Upper lobe of left lung (tissue), 6 donors: ENCODE measurements at regions not wholly inside any gene's neighbourhood (a gene's known extent, or its start where the extent isn't known, plus 50 kb on each side); places are given as distances from the start of the nearest gene placed in this dataset.
A peak's percentile ranks its signal among the peaks of the same experiment; 100 is the strongest.

ENCODE experiments used
- ATAC-seq, 2 donors: fragments of 200-7000 bp; cut with Tn5 transposase; one replicate each; pipeline ENCODE4 v1.9.1; 2022; ENCODE audit warnings: mild to moderate bottlenecking in 2 of 2, moderate library complexity in 2 of 2; ENCODE audit not compliant: low FRiP score in 2 of 2
- DNase-seq, 2 donors: peaks; one replicate each; pipeline ENCODE4 v3.0.0-alpha.2; 2019 to 2020
- H3K27ac ChIP-seq, 4 donors: fragments of 200-600 bp; sonication (generic); one replicate each; pipeline ENCODE4 v1.5.1; 2016 to 2019
- H3K27me3 ChIP-seq, 4 donors: fragments of 200-600 bp; sonication (generic); one replicate each; pipeline ENCODE4 v1.5.1; 2017 to 2019
- H3K36me3 ChIP-seq, 4 donors: fragments of 200-600 bp; sonication (generic); one replicate each; pipeline ENCODE4 v1.5.1; 2016 to 2019
- H3K4me1 ChIP-seq, 4 donors: fragments of 200-600 bp; sonication (generic); one replicate each; pipeline ENCODE4 v1.5.1; 2018 to 2019
- H3K4me3 ChIP-seq, 4 donors: fragments of 200-600 bp; sonication (generic); one replicate each; pipeline ENCODE4 v1.5.1; 2017 to 2019; ENCODE audit warnings: mild to moderate bottlenecking in 2 of 4, moderate library complexity in 1 of 4
- H3K9me3 ChIP-seq, 4 donors: fragments of 200-600 bp; sonication (generic); one replicate each; pipeline ENCODE4 v1.5.1; 2018 to 2019
- CTCF ChIP-seq, 6 experiments: fragments of 450-650 bp in 4 of 6; fragments of 200-600 bp in 2 of 6; sonication (generic) in 2 of 6; IDR thresholded peaks; one replicate each; pipeline ENCODE4 v1.5.1; 2016 to 2019; ENCODE audit warnings: antibody characterized with exemption in 6 of 6
- EP300 ChIP-seq, 4 donors: sonication (generic); formaldehyde crosslinking; IDR thresholded peaks; one replicate each; pipeline ENCODE4 v1.5.1; 2017; ENCODE audit warnings: antibody characterized with exemption in 4 of 4, control low read depth in 2 of 4
- POLR2A ChIP-seq, 4 donors: fragments of 450-650 bp; IDR thresholded peaks; one replicate each; pipeline ENCODE4 v1.5.1; 2016 to 2017; ENCODE audit warnings: antibody characterized with exemption in 4 of 4, mild to moderate bottlenecking in 2 of 4
- POLR2AphosphoS5 ChIP-seq, 2 donors: sonication (generic); formaldehyde crosslinking; IDR thresholded peaks; one replicate each; pipeline ENCODE4 v1.5.1; 2017; ENCODE audit warnings: antibody characterized with exemption in 2 of 2
- WGBS, 2 donors: methylation state at CpG; one replicate each; pipeline ENCODE4 v1.1.5; 2017 to 2018; 5-methylcytosine and 5-hydroxymethylcytosine counted together
- donor health status: DM: no; HTN: no; CAD: no; lungs with moderate emphysema.
- donor health status: DM: no; HTN: yes; CAD: no; lungs with severe emphysema.

DNA sequence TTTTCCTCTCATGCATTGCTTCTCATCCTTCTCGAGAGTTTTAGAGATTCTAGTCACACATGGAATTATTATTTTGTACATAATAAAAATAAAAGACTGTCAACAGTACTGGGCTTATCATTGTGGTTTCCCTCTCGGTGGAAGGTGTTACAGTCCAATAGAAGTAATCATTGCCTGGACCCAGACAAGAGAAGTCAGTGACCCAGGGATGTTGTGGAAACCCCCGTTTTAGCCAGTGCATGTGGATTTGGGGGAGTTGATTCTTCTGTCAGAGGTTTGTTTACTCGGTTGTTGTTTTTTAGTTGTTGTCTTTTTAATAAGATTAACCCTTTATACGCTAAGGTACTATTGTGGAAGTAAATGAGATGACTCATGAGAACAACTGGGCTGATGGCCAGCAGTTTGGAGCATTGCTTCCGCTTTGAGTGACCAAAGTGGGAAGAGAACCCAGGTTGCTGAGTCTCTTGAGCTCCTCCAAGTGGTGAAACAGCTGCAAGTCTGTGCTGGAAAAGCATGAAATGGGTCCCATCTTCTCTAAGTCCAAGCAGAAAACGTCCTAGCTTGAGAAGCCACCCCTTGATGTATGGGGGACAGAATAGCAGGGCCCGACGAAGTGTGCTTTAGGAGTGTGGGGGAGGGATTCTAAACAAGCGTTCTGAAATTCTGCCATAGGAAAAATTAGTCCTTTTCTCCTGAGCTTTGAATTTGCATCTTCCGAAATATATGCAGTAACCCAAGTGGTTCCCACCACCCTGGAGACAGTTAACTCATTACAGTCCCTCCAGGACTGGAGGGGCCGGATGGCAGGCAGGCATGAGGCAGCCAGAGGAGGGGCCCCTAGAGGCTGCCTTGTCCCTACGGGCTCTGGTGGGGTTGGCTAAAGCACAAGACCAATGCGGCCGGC, 61.8 kb upstream of the GPR45 start:
- no peak overlapping the region for H3K27ac ChIP-seq
- H3K4me1 ChIP-seq = peaks cover 0 to 21% (median 8%) of the 10 kb centered on the region in 4 donors
- H3K27me3 ChIP-seq = no peaks in the 10 kb centered on the region
- H3K36me3 ChIP-seq = no peaks in the 10 kb centered on the region
- ATAC-seq (peak in 1 of 2 donors; percentile 40), DNase-seq (peak in 1 of 2 donors; percentile 59)
- no peak overlapping the region for H3K4me3 ChIP-seq
- TF ChIP-seq CTCF (IDR thresholded peaks at IDR 0.05) (peak in 4 of 6 experiments; percentile 18 to 27 (median 22)), POLR2A (IDR thresholded peaks at IDR 0.05) (no peak), POLR2AphosphoS5 (IDR thresholded peaks at IDR 0.05) (no peak), EP300 (IDR thresholded peaks at IDR 0.05) (no peak)
- no peaks in the 10 kb centered on the region for H3K9me3 ChIP-seq
- 61 to 62% methylated on average over 12 to 15 of the region's 15 CpGs for WGBS, 2 donors

- TF ChIP-seq POLR2AphosphoS5 (IDR thresholded peaks at IDR 0.05) (no peak), CTCF (IDR thresholded peaks at IDR 0.05) (no peak), POLR2A (IDR thresholded peaks at IDR 0.05) (no peak), EP300 (IDR thresholded peaks at IDR 0.05) (no peak)
- no peak overlapping the region for H3K27ac ChIP-seq
- WGBS, 2 donors = 71 to 82% methylated on average over 6 to 11 of the region's 11 CpGs
- H3K4me1 ChIP-seq = peaks cover 0 to 15% (median 5%) of the 10 kb centered on the region in 4 donors
- DNase-seq = peak in 1 of 2 donors; percentile 38
- H3K36me3 ChIP-seq = no peaks in the 10 kb centered on the region
- no peak overlapping the region for H3K4me3 ChIP-seq
- H3K9me3 ChIP-seq = no peaks in the 10 kb centered on the region
- ATAC-seq = no peak
- no peaks in the 10 kb centered on the region for H3K27me3 ChIP-seq
Measured at GRCh38 chr2:105180491-105180972, 61.0 kb upstream of the GPR45 start.

DNA sequence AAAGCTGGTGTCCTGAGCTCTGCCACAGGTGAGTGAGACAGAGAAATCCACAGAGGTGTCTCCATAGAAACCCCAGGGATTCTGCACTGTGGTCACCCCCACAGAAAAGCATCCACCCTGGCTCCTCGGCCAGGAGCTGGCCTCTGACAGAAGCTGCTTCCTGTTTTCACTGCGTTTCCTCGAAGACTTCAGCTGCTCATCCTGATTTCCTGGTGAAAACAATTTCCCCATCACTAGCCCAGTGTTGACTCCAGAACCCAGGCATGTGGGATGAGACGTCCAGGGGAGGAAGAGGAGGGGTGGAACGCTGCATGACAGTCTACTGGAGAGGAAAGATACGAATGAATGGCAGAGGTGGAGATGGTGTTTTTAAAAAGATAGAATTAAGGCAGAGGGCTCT, 60.3 kb upstream of the GPR45 start:
- Histone ChIP-seq H3K27me3 (no peaks in the 10 kb centered on the region), H3K4me1 (peaks cover 0 to 8% (median under 1%) of the 10 kb centered on the region in 4 donors), H3K27ac (no peak overlapping the region), H3K9me3 (no peaks in the 10 kb centered on the region), H3K36me3 (no peaks in the 10 kb centered on the region), H3K4me3 (no peak overlapping the region)
- TF ChIP-seq CTCF (IDR thresholded peaks at IDR 0.05) (no peak), POLR2AphosphoS5 (IDR thresholded peaks at IDR 0.05) (no peak), EP300 (IDR thresholded peaks at IDR 0.05) (no peak), POLR2A (IDR thresholded peaks at IDR 0.05) (no peak)
- 42 to 46% methylated on average over 4 to 6 of the region's 6 CpGs for WGBS, 2 donors
- ATAC-seq (no peak), DNase-seq (no peak)

DNA sequence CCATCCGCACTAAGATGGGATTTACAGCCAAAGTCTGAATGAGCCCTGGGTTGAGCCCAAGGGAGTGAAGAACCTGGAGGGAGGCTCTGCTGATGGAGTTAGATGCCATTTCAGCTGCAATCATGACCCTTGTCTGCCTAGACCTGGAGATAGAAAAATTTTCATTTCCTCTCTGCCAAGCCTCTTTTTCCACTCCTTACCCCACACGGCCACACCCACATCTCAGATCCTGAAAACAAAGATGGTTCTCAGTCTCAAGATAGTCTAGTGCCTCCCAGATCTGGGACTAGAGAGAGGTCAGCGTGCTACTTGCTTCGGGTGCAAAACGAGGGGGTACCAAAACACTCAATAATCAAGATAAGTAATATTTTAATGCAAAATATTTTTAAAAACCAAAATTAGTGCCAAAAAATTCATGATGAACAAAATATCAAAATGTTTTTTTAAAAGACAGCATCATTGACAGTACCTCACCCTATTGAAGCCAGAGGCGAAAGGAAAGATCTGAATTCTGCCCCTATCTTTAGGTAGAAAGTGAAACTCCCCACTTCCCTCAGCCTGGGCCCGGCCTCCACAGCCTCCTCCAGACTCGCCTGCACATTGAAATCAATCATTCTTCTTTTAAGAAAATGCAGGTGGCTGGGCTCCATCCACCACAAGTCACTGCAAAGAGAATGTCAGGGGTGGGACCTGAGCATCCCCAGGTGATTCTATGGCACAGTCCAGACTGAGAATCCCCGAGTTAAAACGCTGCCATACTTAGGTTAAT, 57.8 kb upstream of the GPR45 start:
- WGBS, 2 donors = 83 to 88% methylated on average over 10 of the region's 10 CpGs
- ATAC-seq = no peak

More for the DNA sequence above, 57.8 kb upstream of the GPR45 start:
- no peak for TF ChIP-seq CTCF (IDR thresholded peaks at IDR 0.05)
- TF ChIP-seq EP300 (IDR thresholded peaks at IDR 0.05) = no peak
- TF ChIP-seq POLR2A (IDR thresholded peaks at IDR 0.05) = no peak
- no peak for TF ChIP-seq POLR2AphosphoS5 (IDR thresholded peaks at IDR 0.05)
- no peak overlapping the region for H3K27ac ChIP-seq
- DNase-seq = no peak
- H3K36me3 ChIP-seq = no peaks in the 10 kb centered on the region
- H3K9me3 ChIP-seq = no peaks in the 10 kb centered on the region
- H3K27me3 ChIP-seq = no peaks in the 10 kb centered on the region
- no peak overlapping the region for H3K4me3 ChIP-seq
- H3K4me1 ChIP-seq = no peaks in the 10 kb centered on the region
